ENCODE measurements at regions not wholly inside any gene's neighbourhood (a gene's known extent, or its start where the extent isn't known, plus 50 kb on each side); places are given as distances from the start of the nearest gene placed in this dataset.

- Histone ChIP-seq H3K27ac (no peak overlapping the region), H3K9me3 (replicated peaks in 1 of 3) (no peaks in the 10 kb centered on the region), H3K4me1 (replicated peaks in 1 of 2) (peaks cover 0 to 6% of the 10 kb centered on the region in 2 donors)
Measured at GRCh38 chr13:39263033-39263432, 224.8 kb downstream of the NHLRC3 start.

GRCh38 chr13:39263531-39263930, 225.3 kb downstream of the NHLRC3 start:
- no peaks in the 10 kb centered on the region for H3K36me3 ChIP-seq (replicated peaks in 1 of 2)
- H3K9me3 ChIP-seq (replicated peaks in 1 of 3) = no peaks in the 10 kb centered on the region
- TF ChIP-seq CTCF (IDR thresholded peaks at IDR 0.05) (no peak), POLR2A (IDR thresholded peaks at IDR 0.05) (no peak)
- intact Hi-C loops (cut with DNase I) = loop anchor here in 1 of 2 donors (5.0 kb wide), 1 partner anchor 121 kb away; no protein-coding TSS in a partner anchor
- no peaks in the 10 kb centered on the region for H3K27me3 ChIP-seq
- H3K27ac ChIP-seq = no peak overlapping the region
- DNase-seq = no peak
- H3K4me3 ChIP-seq = no peak overlapping the region
- WGBS, 4 donors = 41 to 63% (median 50%) methylated on average over 2 of the region's 2 CpGs
- H3K4me1 ChIP-seq (replicated peaks in 1 of 2) = peaks cover 0 to 6% of the 10 kb centered on the region in 2 donors

More at GRCh38 chr13:39263033-39263432, 224.8 kb downstream of the NHLRC3 start:
- intact Hi-C loops (cut with DNase I) = loop anchor here in 1 of 2 donors (5.0 kb wide), 1 partner anchor 121 kb away; no protein-coding TSS in a partner anchor
- no peaks in the 10 kb centered on the region for H3K36me3 ChIP-seq (replicated peaks in 1 of 2)
- no peak overlapping the region for H3K4me3 ChIP-seq
- TF ChIP-seq CTCF (IDR thresholded peaks at IDR 0.05) (peak; percentile 56 to 75 (median 66)), POLR2A (IDR thresholded peaks at IDR 0.05) (no peak)
- peak; percentile 35 to 83 (median 47) for DNase-seq
- WGBS, 4 donors = 6 to 15% (median 6%) methylated on average over 1 of the region's 1 CpG
- no peaks in the 10 kb centered on the region for H3K27me3 ChIP-seq

GRCh38 chr13:39266426-39266825, 228.2 kb downstream of the NHLRC3 start:
- Histone ChIP-seq H3K9me3 (replicated peaks in 1 of 3) (no peaks in the 10 kb centered on the region), H3K27me3 (no peaks in the 10 kb centered on the region), H3K36me3 (replicated peaks in 1 of 2) (no peaks in the 10 kb centered on the region), H3K4me1 (replicated peaks in 1 of 2) (peaks cover 0 to 6% of the 10 kb centered on the region in 2 donors), H3K4me3 (no peak overlapping the region), H3K27ac (no peak overlapping the region)
- no peak for DNase-seq
- TF ChIP-seq POLR2A (IDR thresholded peaks at IDR 0.05) (no peak), CTCF (IDR thresholded peaks at IDR 0.05) (no peak)
- intact Hi-C loops (cut with DNase I) = no loop called here

GRCh38 chr13:39268398-39268797, 230.1 kb downstream of the NHLRC3 start:
- Histone ChIP-seq H3K4me3 (no peak overlapping the region), H3K27ac (no peak overlapping the region), H3K27me3 (no peaks in the 10 kb centered on the region), H3K4me1 (replicated peaks in 1 of 2) (no peaks in the 10 kb centered on the region), H3K36me3 (replicated peaks in 1 of 2) (no peaks in the 10 kb centered on the region), H3K9me3 (replicated peaks in 1 of 3) (no peaks in the 10 kb centered on the region)
- no peak for DNase-seq
- TF ChIP-seq CTCF (IDR thresholded peaks at IDR 0.05) = no peak
- intact Hi-C loops (cut with DNase I) = no loop called here
- 75 to 86% (median 83%) methylated on average over 3 of the region's 3 CpGs for WGBS, 4 donors

Data from adrenal gland (tissue), 9 donors.